ENCODE measurements at regions not wholly inside any gene's neighbourhood (a gene's known extent, or its start where the extent isn't known, plus 50 kb on each side); places are given as distances from the start of the nearest gene placed in this dataset.

- peak in 2 of 11 donors; percentile 10 to 52 for DNase-seq (ENCODE audit: extremely low read depth in 1 of 11, low read depth in 9 of 11, low spot score in 4 of 11)
Measured at GRCh38 chr1:88169939-88170338, 514.1 kb upstream of the PKN2 start.

DNA sequence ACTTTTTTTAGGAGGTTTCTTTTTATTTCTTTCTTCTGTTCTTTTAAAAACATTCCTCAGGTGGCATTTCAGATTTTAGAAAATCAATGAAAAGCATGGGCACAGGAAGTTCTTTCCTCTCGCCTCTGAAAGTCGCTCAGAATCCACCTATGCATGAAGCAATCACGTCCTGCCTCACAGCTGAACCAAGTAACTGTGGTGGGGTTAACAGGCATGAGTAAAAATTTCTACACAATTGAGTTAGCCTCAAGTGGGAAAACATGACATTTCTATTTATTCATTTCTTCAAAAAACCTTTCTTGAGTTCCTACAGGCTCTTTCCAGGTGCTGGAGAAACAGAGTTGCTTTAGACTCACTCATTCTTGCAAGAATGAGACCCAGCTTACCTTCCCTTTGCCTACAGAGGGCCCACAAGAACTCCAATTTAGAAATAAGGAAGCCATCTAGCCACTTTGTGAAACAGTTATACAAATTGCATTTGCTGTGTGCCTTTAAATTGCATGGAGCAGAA lies 508.9 kb upstream of the PKN2 start:
- DNase-seq (ENCODE audit: extremely low read depth in 1 of 11, low read depth in 9 of 11, low spot score in 4 of 11) = no peak

DNA sequence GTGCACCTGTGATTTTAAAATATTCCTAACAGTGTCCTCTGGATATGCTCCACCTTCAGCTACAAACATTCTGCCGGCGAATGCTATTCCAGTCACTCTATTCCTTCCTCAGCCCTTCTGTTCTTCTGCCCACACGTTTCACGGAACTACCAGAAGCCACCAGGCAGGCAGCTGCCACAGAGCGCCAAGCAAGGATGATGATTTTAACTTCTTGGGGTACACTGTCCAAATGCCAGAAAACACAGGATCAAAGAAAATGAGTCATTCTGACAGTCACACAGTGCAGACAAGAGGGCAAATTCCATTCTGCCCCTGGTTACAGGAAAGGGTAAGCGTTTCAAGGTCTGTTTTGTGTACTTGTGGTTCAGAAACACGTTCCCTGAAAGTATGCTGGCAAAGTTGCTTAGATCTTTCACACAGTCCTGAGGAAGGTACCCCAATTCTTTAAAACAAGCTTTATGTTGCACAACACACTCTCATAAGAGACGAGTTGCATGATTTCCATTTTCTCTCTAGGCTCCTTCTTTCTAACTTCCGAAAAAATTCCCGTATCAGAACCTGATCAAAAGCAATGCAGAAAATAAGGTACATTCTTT lies 508.3 kb upstream of the PKN2 start:
- no peak for DNase-seq (ENCODE audit: extremely low read depth in 1 of 11, low read depth in 9 of 11, low spot score in 4 of 11)

DNA sequence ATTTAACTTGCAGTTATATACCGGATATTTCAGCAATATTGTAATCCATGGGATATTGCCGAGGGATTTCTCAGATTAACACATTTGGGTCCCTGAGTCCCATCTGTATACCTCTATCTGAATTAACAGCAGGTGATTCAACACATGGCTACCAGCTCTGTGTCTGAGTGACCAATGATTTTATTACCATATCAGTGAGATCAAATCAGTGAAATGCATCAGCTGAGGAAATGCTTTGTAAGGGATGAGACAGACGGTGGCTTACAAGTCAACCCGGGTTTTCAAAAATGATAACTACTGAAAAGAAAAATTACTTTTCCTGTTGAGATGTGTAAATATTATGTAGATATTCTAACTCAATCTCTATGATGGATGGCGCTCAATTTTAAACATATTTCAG lies 504.1 kb upstream of the PKN2 start:
- no peak for DNase-seq (ENCODE audit: extremely low read depth in 1 of 11, low read depth in 9 of 11, low spot score in 4 of 11)

GRCh38 chr1:88180449-88181108 lies 503.5 kb upstream of the PKN2 start:
- peak; percentile 52 to 78 (median 67) for DNase-seq (ENCODE audit: extremely low read depth in 1 of 11, low read depth in 9 of 11, low spot score in 4 of 11)

GRCh38 chr1:88186911-88187310 lies 497.2 kb upstream of the PKN2 start:
- DNase-seq (ENCODE audit: extremely low read depth in 1 of 11, low read depth in 9 of 11, low spot score in 4 of 11) = no peak

DNA sequence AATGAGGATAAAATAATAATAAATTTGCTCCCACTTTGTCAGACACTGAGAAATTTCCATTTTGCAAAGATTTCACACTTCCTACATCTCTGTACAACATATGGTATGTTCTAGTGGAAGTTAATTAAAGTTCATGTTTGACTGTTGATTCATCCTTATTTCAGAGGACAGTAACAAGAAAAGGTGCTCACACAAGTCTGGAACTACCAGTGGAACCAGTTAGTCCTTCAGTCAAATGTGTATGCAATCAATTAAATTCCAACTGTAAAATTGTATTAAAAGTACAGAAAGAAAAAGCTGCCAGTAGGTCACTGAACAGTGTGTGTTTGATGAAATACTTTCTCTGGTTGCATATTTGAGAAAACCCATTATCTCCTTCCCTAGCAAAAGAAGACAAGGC lies 496.0 kb upstream of the PKN2 start:
- DNase-seq (ENCODE audit: extremely low read depth in 1 of 11, low read depth in 9 of 11, low spot score in 4 of 11) = no peak

- DNase-seq (ENCODE audit: extremely low read depth in 1 of 11, low read depth in 9 of 11, low spot score in 4 of 11) = no peak
Measured at GRCh38 chr1:88189525-88189924, 494.5 kb upstream of the PKN2 start.

DNA sequence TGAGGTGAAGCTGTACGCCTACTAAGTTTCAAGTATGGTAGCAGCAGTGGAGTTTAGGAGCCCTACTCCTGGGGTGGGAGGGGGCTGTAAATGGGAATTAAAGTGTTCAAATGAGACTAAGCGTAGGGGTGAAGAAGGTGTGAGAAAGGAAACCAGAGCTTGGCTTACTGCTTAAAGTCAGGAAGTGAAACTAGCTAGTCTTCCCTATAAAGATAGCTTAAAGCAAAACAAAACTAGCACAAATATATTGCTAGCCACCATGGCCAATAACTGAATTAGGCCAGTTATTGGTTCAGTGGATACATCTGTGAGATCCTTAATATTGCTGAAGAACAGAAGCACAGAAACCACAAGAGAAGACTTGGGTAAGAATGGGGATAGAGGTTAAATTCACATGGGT lies 492.2 kb upstream of the PKN2 start:
- no peak for DNase-seq (ENCODE audit: extremely low read depth in 1 of 11, low read depth in 9 of 11, low spot score in 4 of 11)

DNA sequence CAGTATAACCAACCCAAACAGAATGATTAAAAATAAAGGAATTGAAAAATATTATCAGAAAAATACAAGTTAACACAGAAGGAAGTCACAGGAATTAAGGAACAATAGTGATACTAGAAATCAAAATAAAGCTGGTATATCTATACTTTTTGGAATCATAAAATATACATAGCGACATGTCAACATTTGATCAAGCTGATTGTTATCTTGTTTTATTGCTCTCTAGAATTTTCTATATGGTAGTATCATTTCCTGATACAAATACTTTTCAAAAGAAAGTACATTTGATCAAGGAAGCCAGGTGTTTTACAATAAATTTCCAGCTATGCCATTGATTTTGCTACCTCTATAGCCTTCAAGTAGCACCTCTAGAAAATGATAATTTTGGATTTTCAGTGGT lies 489.5 kb upstream of the PKN2 start:
- no peak for DNase-seq (ENCODE audit: extremely low read depth in 1 of 11, low read depth in 9 of 11, low spot score in 4 of 11)

- no peak for DNase-seq (ENCODE audit: extremely low read depth in 1 of 11, low read depth in 9 of 11, low spot score in 4 of 11)
Measured at GRCh38 chr1:88200545-88200944, 483.5 kb upstream of the PKN2 start.

GRCh38 chr1:88204111-88204510 lies 480.0 kb upstream of the PKN2 start:
- DNase-seq (ENCODE audit: extremely low read depth in 1 of 11, low read depth in 9 of 11, low spot score in 4 of 11) = no peak

GRCh38 chr1:88204612-88205167 lies 479.4 kb upstream of the PKN2 start:
- no peak for DNase-seq (ENCODE audit: extremely low read depth in 1 of 11, low read depth in 9 of 11, low spot score in 4 of 11)

DNA sequence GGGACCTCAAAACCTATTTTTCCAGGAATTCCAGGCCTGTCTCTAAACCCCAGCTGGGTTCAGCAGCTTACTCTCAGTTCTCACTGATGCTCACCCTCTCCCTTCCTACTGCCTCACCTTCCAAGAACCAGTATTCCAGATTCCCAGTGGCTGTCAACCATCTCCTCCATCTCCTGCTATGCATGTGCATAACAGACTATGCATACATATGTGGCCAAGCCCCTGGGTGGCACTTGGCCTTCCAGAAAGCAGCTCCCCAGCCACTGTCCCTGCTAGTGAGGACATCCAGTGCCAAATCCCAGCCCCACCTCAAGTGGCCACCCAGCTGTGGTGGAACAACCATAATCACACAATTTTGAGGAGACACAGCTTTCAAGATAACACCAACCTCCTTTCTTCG lies 475.7 kb upstream of the PKN2 start:
- DNase-seq (ENCODE audit: extremely low read depth in 1 of 11, low read depth in 9 of 11, low spot score in 4 of 11) = no peak

DNA sequence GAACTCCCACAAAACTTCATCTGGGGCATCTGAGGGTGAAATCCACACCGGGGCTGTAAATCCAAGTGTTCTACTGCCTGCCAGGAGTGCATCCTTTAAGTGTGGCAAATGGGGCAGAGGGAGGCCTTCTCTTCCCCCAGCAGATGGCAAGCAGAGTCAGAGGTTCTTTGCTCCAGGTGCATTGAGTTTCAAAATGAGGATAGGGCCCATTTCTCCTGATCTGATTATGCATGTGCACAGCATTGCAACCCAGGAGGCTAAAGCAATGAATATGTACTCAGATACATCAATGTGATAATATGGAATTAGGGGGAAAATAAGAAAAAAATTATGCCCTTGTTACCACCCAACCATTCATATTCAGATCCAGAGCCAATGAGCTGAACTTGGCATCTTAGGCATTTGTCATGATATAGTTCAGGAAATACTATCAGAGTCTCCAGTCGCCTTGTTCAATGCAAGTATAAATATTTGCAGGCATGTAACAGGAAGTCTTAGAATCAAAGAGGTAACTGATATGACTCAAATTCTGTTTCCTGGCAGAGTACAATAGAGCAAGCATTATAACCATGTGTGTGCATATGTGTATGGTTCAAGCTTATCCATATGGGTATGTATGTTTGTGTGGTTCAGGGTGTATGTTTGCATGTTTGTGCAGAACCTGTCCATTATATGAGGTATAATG lies 473.8 kb upstream of the PKN2 start:
- DNase-seq (ENCODE audit: extremely low read depth in 1 of 11, low read depth in 9 of 11, low spot score in 4 of 11) = no peak

- no peak for DNase-seq (ENCODE audit: extremely low read depth in 1 of 11, low read depth in 9 of 11, low spot score in 4 of 11)
Measured at GRCh38 chr1:88216441-88216840, 467.6 kb upstream of the PKN2 start.

DNA sequence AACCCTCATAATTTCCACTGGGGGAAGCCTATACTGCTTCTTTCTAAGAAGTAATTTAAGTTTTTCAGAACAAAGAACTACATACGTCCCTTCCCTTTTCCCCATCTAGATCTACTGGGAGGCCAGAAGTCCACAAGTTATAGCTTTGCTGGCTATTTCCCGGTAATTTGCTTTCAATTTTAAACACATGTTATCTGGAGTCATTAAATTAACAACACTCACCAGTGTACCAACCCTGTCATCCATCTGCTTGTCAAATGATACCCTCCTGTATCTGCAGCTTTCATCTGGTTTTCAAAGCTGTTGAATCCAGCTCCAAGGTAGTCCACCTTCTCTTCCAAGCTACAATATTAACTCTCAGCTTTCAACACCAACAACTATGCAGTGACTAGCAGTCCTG lies 466.7 kb upstream of the PKN2 start:
- DNase-seq (ENCODE audit: extremely low read depth in 1 of 11, low read depth in 9 of 11, low spot score in 4 of 11) = no peak

- no peak for DNase-seq (ENCODE audit: extremely low read depth in 1 of 11, low read depth in 9 of 11, low spot score in 4 of 11)
Measured at GRCh38 chr1:88219521-88219920, 464.6 kb upstream of the PKN2 start.

- no peak for DNase-seq (ENCODE audit: extremely low read depth in 1 of 11, low read depth in 9 of 11, low spot score in 4 of 11)
Measured at GRCh38 chr1:88221411-88221810, 462.7 kb upstream of the PKN2 start.

- DNase-seq (ENCODE audit: extremely low read depth in 1 of 11, low read depth in 9 of 11, low spot score in 4 of 11) = no peak
Measured at GRCh38 chr1:88224906-88225305, 459.2 kb upstream of the PKN2 start.

All from renal cortex interstitium (tissue), 11 donors.